ENCODE measurements at regions not wholly inside any gene's neighbourhood (a gene's known extent, or its start where the extent isn't known, plus 50 kb on each side); places are given as distances from the start of the nearest gene placed in this dataset.

DNA sequence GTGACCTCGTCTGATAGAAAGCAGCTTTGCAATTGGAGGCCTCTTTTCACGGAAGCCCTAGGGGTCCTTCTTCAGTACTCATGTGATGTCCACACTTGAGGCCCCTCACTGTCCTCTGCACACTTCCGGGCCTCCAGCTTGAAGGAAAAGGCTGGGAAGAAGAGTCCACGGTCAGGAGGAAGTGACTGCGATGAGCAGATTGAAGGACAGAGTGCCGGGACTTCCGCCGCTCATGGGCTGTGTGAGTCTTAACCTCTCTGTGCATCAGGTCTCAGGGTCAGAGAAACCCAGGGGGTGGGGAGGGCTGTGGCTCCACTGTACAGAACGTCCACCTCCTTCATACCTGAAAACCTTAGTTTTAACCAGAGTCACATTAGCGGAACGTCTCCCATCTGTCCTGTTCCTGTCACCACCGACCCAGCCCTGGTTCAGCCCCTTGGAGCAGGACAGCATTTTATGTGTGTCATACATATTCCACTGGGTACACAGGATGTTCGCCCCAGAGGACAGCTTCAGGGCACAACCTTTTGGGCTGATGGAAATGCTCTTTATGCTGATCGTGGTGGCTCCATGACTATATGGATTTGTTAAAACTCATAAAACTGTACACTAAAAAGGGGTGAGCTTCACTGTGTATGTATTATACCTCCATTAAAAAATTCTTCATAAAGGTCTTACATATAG lies 51.0 kb upstream of the SORCS2 start:
- DNase-seq = no peak
- TF ChIP-seq, protein P1, sequence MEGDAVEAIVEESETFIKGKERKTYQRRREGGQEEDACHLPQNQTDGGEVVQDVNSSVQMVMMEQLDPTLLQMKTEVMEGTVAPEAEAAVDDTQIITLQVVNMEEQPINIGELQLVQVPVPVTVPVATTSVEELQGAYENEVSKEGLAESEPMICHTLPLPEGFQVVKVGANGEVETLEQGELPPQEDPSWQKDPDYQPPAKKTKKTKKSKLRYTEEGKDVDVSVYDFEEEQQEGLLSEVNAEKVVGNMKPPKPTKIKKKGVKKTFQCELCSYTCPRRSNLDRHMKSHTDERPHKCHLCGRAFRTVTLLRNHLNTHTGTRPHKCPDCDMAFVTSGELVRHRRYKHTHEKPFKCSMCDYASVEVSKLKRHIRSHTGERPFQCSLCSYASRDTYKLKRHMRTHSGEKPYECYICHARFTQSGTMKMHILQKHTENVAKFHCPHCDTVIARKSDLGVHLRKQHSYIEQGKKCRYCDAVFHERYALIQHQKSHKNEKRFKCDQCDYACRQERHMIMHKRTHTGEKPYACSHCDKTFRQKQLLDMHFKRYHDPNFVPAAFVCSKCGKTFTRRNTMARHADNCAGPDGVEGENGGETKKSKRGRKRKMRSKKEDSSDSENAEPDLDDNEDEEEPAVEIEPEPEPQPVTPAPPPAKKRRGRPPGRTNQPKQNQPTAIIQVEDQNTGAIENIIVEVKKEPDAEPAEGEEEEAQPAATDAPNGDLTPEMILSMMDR (IDR thresholded peaks at IDR 0.05) = no peak
- Histone ChIP-seq H3K4me1 (no peaks in the 10 kb centered on the region), H3K27me3 (ENCODE audit: insufficient read depth in 3 of 3, low read length in 2 of 3) (peaks cover 0 to 19% (median 0%) of the 10 kb centered on the region in 3 donors), H3K27ac (no peak overlapping the region), H3K9me3 (no peaks in the 10 kb centered on the region), H3K4me3 (no peak overlapping the region), H3K36me3 (ENCODE audit: insufficient read depth in 1 of 2, low read depth in 1 of 2) (no peaks in the 10 kb centered on the region)
- no peak for ATAC-seq
- intact Hi-C loops (cut with DNase I) = no loop called here
- WGBS, 3 donors = 73 to 77% (median 74%) methylated on average over 13 to 14 of the region's 14 CpGs

DNA sequence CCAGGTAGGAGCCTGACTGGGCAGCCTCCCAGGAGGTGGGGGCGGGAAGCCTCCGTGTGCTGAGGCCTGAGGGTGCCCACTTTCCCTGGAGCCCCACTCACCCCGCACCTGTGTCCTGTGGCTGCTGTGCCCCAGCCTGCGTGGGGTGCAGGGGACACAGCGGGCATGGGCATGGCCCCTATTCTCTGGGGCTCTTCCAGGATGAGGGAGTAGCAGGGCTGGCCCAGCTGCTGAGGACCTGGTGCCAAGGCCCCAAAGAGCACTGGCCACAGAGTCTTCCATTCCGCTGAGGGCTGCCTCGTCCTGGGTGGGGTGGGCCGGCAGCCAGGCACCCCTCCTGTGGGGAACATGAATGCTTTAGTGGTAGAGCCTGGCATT lies 51.7 kb upstream of the SORCS2 start:
- H3K4me3 ChIP-seq = no peak overlapping the region
- H3K27me3 ChIP-seq (ENCODE audit: insufficient read depth in 3 of 3, low read length in 2 of 3) = peaks cover 0 to 19% (median 0%) of the 10 kb centered on the region in 3 donors
- ATAC-seq (no peak), DNase-seq (no peak)
- H3K4me1 ChIP-seq = no peaks in the 10 kb centered on the region
- WGBS, 3 donors = 61 to 78% (median 71%) methylated on average over 8 of the region's 8 CpGs
- intact Hi-C loops (cut with DNase I) = no loop called here
- H3K27ac ChIP-seq = no peak overlapping the region
- H3K36me3 ChIP-seq (ENCODE audit: insufficient read depth in 1 of 2, low read depth in 1 of 2) = no peaks in the 10 kb centered on the region
- TF ChIP-seq, protein P1 (IDR thresholded peaks at IDR 0.05) = no peak
- no peaks in the 10 kb centered on the region for H3K9me3 ChIP-seq

DNA sequence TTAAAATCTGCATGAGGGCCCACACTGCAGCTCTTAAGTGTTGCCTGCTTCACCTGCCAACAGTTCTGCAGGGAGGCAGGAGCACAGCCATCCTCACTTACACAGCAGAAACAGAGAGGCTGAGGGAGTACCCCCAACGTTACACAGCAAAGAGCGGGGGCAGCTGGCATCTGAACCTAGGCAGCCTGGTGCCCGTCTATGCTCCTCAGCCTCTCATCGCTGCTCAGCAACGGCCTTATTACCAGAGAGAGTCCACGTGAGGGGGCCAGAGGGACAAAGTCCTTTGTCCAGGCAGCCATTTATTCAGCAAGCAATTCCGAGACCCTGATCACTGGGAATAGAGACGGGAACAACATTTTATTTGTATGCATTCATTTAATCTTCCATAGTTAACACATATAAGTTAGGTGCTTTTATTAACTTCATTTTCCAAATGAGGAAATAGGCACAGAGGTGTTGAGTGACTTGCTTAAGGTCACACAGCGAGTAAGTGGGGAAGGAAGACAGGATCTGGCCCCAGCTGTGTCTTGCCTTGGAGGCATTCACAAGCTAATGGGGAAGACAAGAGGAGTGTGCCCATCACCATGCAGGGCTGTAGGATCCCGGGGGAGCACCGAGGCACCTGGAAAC lies 52.2 kb upstream of the SORCS2 start:
- H3K4me3 ChIP-seq = no peak overlapping the region
- peaks cover 0 to 19% (median 0%) of the 10 kb centered on the region in 3 donors for H3K27me3 ChIP-seq (ENCODE audit: insufficient read depth in 3 of 3, low read length in 2 of 3)
- intact Hi-C loops (cut with DNase I) = no loop called here
- ATAC-seq (no peak), DNase-seq (no peak)
- no peak overlapping the region for H3K27ac ChIP-seq
- TF ChIP-seq, protein P1 (IDR thresholded peaks at IDR 0.05) = no peak
- H3K4me1 ChIP-seq = no peaks in the 10 kb centered on the region
- WGBS, 3 donors = 78 to 83% (median 81%) methylated on average over 11 of the region's 11 CpGs
- no peaks in the 10 kb centered on the region for H3K9me3 ChIP-seq
- no peaks in the 10 kb centered on the region for H3K36me3 ChIP-seq (ENCODE audit: insufficient read depth in 1 of 2, low read depth in 1 of 2)

DNA sequence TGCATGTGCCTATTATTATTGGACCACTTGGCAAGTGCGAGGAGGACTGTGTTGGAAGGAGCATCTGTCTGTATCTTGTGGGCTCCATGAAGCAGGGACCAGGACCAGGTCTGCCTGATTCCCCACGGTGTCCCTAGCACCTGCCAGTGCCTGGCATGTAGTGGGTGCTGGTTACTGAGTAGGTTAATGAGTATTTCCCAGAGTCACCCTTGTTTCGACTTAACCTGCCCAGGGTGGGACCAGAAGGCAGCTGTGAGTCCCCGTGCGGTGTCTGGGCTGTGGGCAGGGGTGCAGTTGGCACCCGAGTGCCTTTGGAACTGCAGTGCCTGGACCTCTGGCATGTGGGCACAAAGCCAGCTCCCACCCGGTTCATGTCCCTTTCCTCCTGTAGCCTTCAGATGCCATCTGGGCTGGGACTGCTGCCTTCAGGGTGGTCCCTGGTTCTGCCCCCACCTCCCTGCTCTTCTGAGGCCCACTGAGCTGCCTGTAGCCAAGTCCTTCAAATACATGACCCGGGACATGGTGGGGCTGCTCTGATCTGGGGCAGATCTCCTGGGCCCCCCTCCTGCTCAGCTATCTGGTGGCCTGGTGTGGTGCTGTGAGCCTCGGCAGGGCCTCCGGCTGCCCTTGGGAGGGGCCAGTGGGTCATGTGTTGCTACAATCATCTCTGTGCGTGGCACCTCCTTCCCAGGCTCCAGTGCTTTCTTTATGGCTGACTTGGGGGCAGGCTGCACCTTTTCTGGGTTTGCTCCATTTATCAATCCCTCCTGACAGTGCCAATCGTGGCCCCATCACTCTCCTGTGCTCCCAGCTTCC lies 53.0 kb upstream of the SORCS2 start:
- DNase-seq = no peak
- Histone ChIP-seq H3K4me3 (no peak overlapping the region), H3K27ac (no peak overlapping the region), H3K9me3 (no peaks in the 10 kb centered on the region), H3K36me3 (ENCODE audit: insufficient read depth in 1 of 2, low read depth in 1 of 2) (no peaks in the 10 kb centered on the region), H3K4me1 (no peaks in the 10 kb centered on the region), H3K27me3 (ENCODE audit: insufficient read depth in 3 of 3, low read length in 2 of 3) (peaks cover 0 to 19% (median 0%) of the 10 kb centered on the region in 3 donors)
- WGBS, 3 donors = 46 to 53% (median 49%) methylated on average over 12 of the region's 12 CpGs
- TF ChIP-seq, protein P1 (IDR thresholded peaks at IDR 0.05) = no peak
- ATAC-seq = no peak
- intact Hi-C loops (cut with DNase I) = no loop called here
